HUDEP-2 (cell line): ENCODE measurements at regions not wholly inside any gene's neighbourhood (a gene's known extent, or its start where the extent isn't known, plus 50 kb on each side); places are given as distances from the start of the nearest gene placed in this dataset.
"Not testable (repeated sequence)": the region's sequence is repeated elsewhere in the genome, so short reads cannot be mapped to it uniquely, and the experiment has no call there.

Experiments used
- DNase-seq, 76 experiments: peaks; one replicate each; lab custom pipeline; 2025; ENCODE audit not compliant: unreplicated experiment in 76 of 76; lab: John Stamatoyannopoulos, UW

DNA sequence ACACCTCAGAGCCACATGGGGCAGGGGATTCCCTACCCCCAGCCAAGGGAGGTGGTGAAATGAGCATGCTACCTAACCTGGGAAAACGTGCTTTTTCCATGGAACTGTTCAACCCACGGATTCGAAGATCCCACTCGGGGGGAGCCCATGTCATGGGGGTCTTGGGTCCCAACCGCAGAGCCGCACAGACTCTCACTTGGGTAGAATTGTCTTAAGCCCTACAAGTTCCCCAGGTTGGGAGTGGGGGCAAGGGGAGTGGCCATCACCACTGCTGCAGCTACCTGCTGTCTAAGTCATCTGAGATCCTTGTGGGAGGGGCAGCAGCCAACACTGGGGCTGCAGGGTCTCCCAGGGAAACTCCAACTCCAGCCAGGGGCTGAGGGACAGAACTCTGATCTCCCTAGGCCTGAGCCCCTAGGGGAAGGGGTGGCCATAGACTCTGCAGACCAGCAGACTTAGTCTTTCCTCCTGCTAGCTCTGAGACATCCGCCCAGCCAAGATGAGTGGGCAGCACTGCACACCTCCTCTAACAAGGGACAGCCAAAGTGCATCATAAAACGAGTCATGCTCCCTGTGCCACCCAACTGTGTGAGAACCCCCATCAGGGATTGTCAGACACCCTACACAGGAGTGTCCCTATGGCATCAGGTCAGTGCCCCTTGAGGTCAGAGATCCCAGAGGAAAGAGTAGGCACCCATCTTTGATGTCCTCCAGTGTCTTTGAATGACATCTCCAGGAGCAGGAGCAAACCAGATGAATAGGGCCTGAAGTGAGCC lies 610.4 kb upstream of the SLITRK6 start:
- DNase-seq = no peak

DNA sequence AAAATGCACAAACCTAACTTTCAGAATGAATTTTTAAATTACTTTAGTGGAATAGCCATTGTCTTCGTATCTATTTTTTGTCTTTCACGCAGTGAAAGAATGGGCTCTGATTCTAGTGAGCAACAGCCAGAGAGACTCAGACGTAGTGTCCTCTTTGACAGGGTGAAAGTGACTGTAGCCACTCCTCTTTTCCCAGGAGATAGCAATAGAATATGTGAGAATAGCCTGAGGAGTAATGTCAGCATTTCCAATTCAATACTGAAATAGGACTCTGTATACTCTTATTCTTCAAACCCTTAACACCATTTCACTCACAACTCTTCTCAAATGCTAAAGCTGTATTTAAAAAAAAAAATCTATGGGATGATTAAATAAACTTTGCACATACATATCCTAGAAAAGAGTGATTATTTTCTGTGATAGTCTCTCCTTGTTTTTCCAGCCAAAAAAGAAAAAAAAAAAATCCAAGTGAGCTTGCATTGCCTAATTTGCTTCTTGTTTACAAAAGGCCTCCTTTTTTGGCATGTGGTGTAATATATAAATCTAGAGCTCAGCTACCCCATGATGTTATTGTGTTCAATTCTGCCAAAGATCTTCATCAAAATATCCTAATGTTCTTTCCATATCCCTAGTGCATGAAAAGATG lies 626.1 kb upstream of the SLITRK6 start:
- no peak for DNase-seq

DNA sequence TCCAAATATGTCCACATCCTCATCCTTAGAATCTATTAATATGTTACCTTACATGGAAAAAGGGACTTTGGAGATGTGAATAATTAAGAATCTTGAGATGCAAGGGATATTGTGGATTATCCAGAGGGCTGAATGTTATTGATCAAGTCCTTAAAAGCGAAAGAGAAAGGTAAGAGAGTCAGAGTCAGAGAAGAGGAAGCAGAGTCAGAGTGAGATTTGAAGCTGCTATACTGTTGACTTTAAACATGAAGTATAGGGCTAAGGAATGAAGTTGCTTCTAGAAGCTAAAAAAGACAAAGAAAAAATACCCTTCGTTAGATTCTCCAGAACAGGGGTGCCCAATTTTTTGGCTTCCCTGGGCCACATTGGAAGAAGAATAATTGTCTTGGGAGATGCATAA lies 627.2 kb upstream of the SLITRK6 start:
- no peak for DNase-seq

DNA sequence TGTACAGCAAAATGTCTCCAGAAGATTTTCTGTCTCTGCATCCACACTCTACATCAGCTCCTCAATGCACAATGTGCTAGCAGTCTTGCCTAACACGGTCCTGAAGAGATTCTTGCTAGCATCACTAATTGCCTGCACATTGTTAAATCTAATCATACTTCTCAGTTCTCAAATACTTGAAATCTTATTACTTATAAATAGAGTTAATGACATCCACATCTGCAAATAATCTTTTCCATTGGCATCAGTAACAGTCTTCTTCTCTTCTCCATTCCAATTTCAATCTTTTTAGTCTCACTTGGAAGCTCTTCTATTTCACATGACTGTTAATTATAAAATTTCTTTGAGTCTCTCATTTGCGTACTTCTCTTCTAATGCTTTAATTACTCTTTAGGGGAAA lies 630.5 kb upstream of the SLITRK6 start:
- no peak for DNase-seq

DNA sequence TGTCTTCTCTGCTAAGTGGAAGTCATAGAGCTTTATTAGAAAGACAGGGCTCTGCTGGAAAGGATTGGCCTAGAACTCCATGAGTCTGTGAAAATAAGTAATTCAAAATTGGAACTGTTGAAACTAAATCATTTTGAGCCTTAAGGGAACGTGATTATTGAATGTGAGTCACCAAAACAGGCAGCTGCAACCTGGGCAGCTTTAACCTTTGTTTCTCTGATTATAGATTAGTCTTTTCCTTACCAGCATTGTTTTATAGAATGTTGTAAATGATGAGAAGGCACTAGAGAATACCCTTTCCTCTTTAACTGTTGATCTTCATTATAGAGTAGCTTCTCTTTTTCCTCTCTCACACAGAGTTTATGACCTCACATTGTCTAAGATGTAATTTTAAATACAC lies 638.8 kb upstream of the SLITRK6 start:
- no peak for DNase-seq

DNA sequence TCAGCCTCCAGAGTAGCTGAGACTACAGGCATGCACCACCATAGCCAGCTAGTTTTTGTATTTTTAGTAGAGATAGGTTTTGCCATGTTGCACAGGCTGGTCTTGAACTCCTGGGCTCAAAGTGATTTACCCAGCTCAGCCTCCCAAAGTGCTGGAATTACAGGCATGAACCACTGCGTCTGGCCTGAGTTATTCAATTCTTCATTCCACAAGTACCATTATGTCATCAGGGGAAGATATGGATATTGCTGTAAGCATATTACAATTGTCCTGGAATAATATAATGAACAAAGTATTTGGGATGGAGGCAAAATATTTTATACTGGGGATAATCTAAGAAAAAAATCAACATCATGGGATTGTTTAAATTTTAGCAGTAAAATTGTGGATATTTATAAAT lies 646.0 kb upstream of the SLITRK6 start:
- DNase-seq = no peak

DNA sequence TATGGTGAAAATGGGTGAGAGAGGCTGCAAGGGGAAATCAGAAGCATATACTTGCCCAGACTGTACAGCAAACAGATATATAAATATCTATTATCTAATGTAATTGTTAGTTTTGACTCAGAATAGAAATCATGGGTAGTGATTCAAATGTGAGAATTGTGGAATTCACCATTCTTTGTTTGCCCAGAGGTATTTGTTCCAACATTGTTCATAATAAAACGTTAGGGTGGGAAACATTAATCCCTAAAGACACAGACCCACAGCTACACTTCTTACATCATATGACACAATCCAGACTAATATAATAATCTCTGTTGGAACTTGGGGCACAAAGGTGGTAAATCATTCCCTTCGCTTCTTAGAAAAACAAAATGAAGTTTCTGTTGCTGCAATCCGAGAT lies 646.5 kb upstream of the SLITRK6 start:
- no peak for DNase-seq

DNA sequence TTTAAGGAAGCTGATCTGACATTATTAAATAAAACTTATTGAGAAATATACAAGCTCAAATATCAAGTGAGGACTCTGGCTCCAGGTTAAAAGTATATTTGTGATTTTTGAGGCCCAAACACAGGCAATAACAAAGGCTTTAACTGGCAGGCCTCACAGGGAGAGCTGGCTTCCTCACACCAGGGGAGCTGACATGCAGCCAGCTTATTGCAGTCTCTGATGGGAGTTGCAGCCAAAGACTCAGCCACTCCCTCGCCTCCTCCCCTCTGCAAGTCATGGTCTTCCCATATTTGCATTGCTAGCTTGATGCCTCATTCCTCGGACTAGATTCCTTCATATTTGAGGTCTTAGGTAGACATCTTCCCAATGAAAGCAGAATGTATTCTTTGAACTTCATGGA lies 647.1 kb upstream of the SLITRK6 start:
- DNase-seq = peak in 5 of 76 experiments; percentile 8 to 60 (median 28)

DNA sequence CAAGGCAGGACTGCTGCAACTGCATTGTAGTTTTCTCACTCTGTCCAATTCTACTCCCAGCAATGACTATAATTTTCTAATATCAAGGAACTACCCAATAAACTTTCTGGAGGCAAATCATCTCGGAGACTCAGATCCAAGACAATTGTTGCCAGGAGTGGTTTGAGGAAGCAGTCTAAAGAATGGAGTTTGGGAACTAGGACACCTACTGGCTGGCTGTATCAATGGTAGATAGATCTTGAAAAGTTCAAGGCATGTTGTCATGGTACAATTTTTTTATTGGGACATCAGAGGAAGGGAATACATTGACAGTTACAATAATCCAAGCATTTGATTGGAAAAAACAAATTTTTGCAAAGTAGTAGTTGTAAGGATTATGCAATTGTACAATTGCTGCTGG lies 648.3 kb upstream of the SLITRK6 start:
- no peak for DNase-seq

DNA sequence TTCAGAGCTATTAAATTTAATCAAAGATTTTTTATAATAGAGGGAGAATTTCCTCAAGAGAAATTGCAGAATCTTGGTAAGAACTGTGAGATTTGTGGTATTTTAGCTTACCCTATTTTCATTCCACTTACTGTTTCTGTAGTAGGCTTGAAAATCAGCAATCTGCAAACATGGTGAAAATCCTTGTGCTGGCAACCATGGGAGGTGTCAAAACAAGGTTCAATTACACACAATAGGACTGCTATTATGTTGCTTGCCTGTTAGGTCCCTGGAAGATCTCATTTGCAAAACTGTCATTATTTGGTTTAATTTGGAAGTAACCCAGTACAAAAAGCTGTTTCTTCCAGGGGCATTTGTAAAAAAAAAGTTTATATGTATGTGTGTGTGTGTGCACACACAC lies 662.8 kb upstream of the SLITRK6 start:
- no peak for DNase-seq

DNA sequence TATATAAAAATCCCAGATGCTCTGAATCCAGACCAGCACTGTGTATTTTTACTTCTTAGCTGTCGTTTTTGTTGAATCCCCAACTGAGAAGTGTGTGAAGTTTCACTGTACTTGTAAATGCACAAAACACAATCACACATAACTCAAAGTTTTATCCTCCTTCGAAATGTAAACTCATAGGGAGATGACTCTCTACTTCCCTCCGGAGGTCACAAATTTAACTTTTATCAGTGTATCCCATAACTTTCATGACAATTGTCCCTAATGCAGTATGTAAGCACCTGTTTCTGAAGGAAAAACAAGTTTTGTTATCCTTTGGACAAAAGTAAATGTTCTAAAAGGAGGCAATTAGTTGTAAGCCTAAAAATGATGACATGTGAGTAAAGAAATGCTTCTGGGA lies 665.0 kb upstream of the SLITRK6 start:
- no peak for DNase-seq

DNA sequence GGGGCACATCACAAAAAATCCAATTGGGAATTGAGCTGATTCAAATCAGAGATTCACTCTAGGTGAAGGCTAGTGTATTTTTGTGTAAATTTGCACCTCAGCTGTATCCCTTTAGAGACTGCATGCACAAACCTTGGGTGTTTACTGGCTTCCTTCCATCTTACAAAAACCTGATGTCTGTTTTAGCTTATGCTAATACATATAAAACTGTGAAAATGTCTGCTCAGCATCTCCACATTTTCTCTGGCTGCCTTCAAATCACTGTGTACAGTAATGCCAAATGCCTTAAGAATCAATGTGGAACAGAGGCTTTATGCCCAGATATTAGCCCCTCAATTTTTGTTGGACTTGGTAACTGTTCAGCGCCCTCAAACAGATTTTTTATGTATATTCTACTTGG lies 675.8 kb upstream of the SLITRK6 start:
- DNase-seq = no peak

DNA sequence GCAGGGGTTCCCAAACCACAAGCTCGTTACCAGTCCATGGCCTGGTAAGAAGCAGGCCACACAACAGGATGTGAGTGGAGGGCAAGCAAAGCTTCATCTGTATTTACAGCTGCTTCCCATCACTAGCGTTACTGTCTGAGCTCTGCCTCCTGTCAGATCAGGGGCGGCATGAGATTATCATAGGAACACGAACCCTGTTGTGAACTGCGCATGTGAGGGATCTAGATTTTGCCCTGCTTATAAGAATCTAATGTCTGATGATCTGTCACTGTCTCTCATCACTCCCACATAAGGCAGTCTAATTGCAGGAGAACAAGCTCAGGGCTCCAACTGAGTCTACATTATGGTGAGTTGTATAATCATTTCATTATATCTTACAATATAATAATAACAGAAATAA lies 677.4 kb upstream of the SLITRK6 start:
- DNase-seq = no peak

DNA sequence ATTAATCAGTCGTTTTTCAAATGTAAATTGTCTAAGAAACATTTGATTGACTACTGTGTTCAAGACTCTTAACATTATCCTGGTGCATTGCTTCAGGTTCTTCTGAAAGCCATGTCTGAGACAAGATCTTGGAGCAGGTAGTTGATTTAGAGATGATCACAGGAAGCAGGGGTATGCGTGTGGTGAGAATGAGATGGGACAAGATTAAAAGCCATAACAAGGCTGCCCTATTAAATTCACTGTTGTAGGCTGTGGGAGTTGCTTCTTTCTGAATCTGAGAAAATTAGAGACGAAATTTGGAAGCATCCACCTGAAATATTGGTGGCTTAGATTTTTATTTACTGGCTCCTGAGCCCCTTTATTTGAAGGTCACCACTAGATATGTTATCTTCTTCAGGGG lies 687.4 kb upstream of the SLITRK6 start:
- DNase-seq = no peak

DNA sequence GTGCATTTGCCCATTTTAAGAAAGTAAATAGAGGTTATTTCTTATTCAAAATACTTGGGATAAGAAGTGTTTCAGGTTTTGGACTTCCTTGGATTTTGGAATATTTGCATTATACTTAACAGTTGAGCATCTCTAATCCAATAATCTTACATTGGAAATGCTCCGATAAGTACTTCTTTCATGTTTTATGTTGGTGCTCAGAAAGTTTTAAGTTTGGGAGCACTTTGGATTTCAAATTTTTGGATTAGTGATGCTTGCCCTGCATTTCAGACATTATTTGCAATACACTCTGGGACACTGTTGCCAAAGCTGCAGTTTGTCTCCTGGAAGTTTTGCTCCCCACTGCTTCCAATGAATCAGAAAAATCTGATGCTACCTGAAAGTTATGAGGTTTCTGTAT lies 691.9 kb upstream of the SLITRK6 start:
- no peak for DNase-seq

DNA sequence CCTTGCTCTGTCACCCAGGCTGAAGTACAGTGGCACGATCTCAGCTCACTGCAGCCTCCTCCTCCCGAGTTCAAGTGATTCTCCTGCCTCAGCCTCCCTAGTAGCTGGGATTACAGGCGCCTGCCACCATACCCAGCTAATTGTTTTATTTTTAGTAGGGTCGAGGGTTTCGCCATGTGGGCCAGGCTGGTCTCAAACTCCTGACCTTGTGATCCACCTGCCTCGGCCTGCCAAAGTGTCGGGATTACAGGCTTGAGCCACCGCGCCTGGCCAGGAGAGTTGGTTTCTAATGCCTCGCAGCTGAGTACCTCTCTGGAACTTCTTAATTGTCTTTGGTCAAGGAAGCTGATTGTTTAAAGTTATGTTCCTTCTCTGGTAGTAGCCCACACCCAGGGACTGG lies 702.7 kb upstream of the SLITRK6 start:
- not testable (repeated sequence) for DNase-seq

DNA sequence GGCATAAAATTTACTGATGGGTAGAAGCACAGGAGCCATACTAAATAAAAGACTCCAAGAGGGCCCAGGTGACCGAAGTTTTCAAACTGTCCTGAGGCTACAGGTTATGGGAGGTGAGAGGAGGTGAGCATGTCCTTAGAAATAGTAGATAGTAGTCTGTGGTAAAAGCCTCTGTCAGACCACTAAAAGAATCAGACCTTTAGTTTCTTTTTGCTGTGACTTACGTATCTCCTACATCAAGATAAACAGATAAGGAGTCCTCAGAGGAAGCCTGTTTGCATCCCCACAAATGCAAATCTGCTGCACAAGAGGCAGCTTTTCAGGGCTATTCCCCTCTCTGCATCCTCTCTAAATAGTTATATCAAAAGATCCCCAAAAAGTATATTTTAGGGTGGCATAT lies 711.6 kb upstream of the SLITRK6 start:
- DNase-seq = no peak

DNA sequence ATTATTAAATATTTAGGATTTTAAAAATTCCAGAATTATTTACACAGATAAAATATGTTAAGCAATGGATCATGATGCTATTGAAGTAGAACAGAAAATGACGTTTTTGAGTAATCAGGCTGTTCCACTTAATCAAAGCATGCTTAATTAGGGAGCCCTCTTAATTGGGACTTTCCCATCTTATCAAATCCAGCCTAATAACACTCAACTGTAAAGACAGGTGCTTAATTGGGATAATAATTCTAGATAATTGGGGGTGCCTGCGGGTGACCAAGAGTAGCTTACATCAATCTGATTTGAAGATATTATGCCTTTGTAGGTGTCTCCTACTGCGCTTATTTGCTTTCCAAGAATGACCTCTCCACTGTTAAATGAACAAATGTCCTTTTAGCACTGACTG lies 742.2 kb upstream of the SLITRK6 start:
- no peak for DNase-seq

DNA sequence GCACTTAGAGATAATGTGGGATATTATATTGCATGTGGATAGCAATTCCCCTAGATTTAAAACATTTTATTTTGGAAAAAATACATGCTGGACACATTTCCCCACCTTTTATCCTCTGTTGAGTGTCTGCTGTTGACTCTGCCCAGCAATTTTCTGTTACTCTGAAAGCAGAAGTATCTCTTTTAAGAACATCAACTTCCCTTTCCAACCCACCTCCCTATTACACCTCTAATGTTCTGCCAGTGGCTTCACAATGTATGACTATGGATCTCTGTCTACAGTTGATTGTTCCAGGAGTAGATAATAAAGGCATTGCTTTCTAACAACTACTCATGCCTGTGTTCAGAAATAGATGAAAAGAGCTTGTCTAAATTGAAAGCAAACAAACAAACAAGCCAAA lies 754.8 kb upstream of the SLITRK6 start:
- no peak for DNase-seq

DNA sequence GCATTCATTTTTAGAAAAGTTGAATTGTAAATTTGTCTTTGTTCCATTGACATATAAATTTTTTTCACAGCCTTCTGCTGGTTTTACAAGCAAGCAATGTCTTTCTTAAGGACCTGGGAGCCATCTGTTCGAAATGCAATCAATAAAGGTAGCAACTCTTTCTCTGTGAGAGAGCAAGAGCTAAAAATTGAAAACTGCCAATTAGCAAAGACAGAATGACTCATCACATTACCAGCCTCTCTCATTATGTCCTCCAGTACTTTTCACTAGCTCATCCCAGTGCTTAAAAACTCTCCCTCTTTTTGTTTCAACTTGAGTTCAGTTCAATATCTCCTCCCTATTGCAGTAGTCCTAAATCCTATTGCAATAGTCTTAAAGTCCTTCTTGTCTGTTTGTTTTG lies 760.7 kb upstream of the SLITRK6 start:
- no peak for DNase-seq

DNA sequence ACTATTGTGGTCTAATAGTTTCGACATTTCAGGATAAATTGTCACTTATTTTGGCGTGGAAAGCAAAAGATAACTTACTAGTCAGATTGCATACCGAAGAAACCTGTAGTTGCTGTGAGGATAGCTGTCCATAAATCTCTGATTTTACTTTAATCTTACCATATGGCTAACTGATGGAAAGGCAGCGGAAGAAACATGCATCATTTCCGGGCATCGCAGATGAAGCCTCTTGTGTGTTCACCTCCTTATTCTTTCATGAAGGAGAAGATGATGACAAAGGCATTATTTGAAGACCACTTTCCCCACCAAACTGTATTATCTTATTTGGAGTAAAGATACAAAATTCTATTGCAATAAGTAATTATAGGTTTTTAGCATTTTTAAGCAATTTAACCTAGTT lies 763.6 kb upstream of the SLITRK6 start:
- DNase-seq = no peak

DNA sequence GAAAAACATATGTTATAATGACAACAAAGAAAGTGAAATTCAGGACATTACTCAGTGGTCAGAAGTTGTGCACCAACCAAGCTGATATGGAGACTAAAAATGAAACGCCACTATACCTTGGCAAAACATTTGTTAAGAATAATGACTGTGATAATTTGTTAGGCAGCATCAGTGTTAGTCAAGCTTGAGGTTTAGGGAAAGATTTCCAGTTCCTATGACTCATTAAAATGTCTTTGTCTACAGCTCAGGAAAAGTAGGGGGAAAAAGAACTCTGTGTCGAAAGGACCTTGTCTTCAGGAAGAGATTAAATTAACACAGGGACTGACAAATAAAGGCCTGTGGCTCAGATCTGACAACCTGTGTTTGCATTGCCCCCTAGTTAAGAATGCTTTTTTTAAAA lies 764.1 kb upstream of the SLITRK6 start:
- no peak for DNase-seq

DNA sequence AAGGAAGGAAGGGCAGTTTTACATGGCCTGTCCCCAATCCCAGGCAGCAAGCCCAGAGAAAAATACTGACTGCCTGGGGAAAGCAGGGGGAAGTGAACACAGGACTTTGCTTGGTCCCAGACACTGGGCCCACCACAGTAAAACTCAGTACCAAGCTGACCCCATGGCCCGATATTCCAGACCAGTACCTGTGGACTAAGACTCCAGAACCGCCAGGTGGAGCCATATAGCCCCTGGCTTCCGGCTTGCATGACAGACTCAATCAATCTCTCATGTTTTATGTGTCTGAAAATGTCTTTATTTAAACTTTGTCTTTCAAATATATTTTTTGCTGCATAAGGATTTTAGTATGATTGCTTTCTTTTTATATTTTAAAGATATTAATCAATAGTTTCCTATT lies 767.9 kb upstream of the SLITRK6 start:
- DNase-seq = peak in 3 of 76 experiments; percentile 3 to 15 (median 7)
